ENCODE measurements at regions not wholly inside any gene's neighbourhood (a gene's known extent, or its start where the extent isn't known, plus 50 kb on each side); places are given as distances from the start of the nearest gene placed in this dataset.

GRCh38 chr11:112579282-112579681 is 318.6 kb upstream of the PLET1 start:
- in situ Hi-C loops (cut with HindIII; ENCODE audit: low sequenced_read_pairs) = no loop called here

- in situ Hi-C loops (cut with HindIII; ENCODE audit: low sequenced_read_pairs) = no loop called here
Measured at GRCh38 chr11:112580864-112581263, 320.2 kb upstream of the PLET1 start.

GRCh38 chr11:112581747-112582146 is 321.1 kb upstream of the PLET1 start:
- in situ Hi-C loops (cut with HindIII; ENCODE audit: low sequenced_read_pairs) = no loop called here

- in situ Hi-C loops (cut with HindIII; ENCODE audit: low sequenced_read_pairs) = no loop called here
Measured at GRCh38 chr11:112582366-112582765, 321.7 kb upstream of the PLET1 start.

GRCh38 chr11:112583261-112583893 is 322.7 kb upstream of the PLET1 start:
- in situ Hi-C loops (cut with HindIII; ENCODE audit: low sequenced_read_pairs) = no loop called here

- in situ Hi-C loops (cut with HindIII; ENCODE audit: low sequenced_read_pairs) = no loop called here
Measured at GRCh38 chr11:112584672-112585071, 324.0 kb upstream of the PLET1 start.

- in situ Hi-C loops (cut with HindIII; ENCODE audit: low sequenced_read_pairs) = no loop called here
Measured at GRCh38 chr11:112587664-112588063, 327.0 kb upstream of the PLET1 start.

GRCh38 chr11:112588252-112588694 is 327.6 kb upstream of the PLET1 start:
- in situ Hi-C loops (cut with HindIII; ENCODE audit: low sequenced_read_pairs) = no loop called here

GRCh38 chr11:112589155-112589554 is 328.5 kb upstream of the PLET1 start:
- in situ Hi-C loops (cut with HindIII; ENCODE audit: low sequenced_read_pairs) = no loop called here

- in situ Hi-C loops (cut with HindIII; ENCODE audit: low sequenced_read_pairs) = no loop called here
Measured at GRCh38 chr11:112590764-112591163, 330.1 kb upstream of the PLET1 start.

- in situ Hi-C loops (cut with HindIII; ENCODE audit: low sequenced_read_pairs) = no loop called here
Measured at GRCh38 chr11:112593440-112593839, 332.8 kb upstream of the PLET1 start.

- in situ Hi-C loops (cut with HindIII; ENCODE audit: low sequenced_read_pairs) = no loop called here
Measured at GRCh38 chr11:112596324-112596723, 335.7 kb upstream of the PLET1 start.

- in situ Hi-C loops (cut with HindIII; ENCODE audit: low sequenced_read_pairs) = no loop called here
Measured at GRCh38 chr11:112597286-112597790, 336.7 kb upstream of the PLET1 start.

GRCh38 chr11:112599265-112599664 is 338.6 kb upstream of the PLET1 start:
- in situ Hi-C loops (cut with HindIII; ENCODE audit: low sequenced_read_pairs) = no loop called here

- in situ Hi-C loops (cut with HindIII; ENCODE audit: low sequenced_read_pairs) = loop anchor here (5.0 kb wide), 1 partner anchor 97 kb away; no protein-coding TSS in a partner anchor
Measured at GRCh38 chr11:112599856-112600533, 339.3 kb upstream of the PLET1 start.

GRCh38 chr11:112605093-112605666 is 344.5 kb upstream of the PLET1 start:
- in situ Hi-C loops (cut with HindIII; ENCODE audit: low sequenced_read_pairs) = no loop called here

- in situ Hi-C loops (cut with HindIII; ENCODE audit: low sequenced_read_pairs) = no loop called here
Measured at GRCh38 chr11:112606656-112607055, 346.0 kb upstream of the PLET1 start.

GRCh38 chr11:112608509-112608908 is 347.8 kb upstream of the PLET1 start:
- in situ Hi-C loops (cut with HindIII; ENCODE audit: low sequenced_read_pairs) = no loop called here

- in situ Hi-C loops (cut with HindIII; ENCODE audit: low sequenced_read_pairs) = no loop called here
Measured at GRCh38 chr11:112610494-112610893, 349.8 kb upstream of the PLET1 start.

- in situ Hi-C loops (cut with HindIII; ENCODE audit: low sequenced_read_pairs) = no loop called here
Measured at GRCh38 chr11:112610996-112611750, 350.0 kb upstream of the NCAM1 start.

- in situ Hi-C loops (cut with HindIII; ENCODE audit: low sequenced_read_pairs) = no loop called here
Measured at GRCh38 chr11:112611771-112612170, 349.4 kb upstream of the NCAM1 start.

Data from endothelial cell of hepatic sinusoid (primary cell).